AG04450 (cell line): ENCODE measurements at regions not wholly inside any gene's neighbourhood (a gene's known extent, or its start where the extent isn't known, plus 50 kb on each side); places are given as distances from the start of the nearest gene placed in this dataset.

Source experiments
- CTCF ChIA-PET: fragments of 300-600, 350-600 bp; formaldehyde crosslinking; extraction: SDS; loops from one replicate; lab custom pipeline; 2022; ENCODE audit warnings: antibody characterized with exemption, inconsistent platforms; lab: Charles Lee
- POLR2A ChIA-PET: fragments of 350-600 bp; formaldehyde crosslinking; extraction: SDS; loops from one replicate; lab custom pipeline; 2021; ENCODE audit warnings: antibody characterized with exemption, inconsistent platforms; lab: Yijun Ruan, JAX
- DNase-seq: peaks from one replicate; pipeline ENCODE4 v3.0.0-alpha.2; 2011; ENCODE audit warnings: low read depth, low spot score
- H3K27ac ChIP-seq: one replicate; pipeline ENCODE4 v1.5.1; 2012; ENCODE audit warnings: low read depth, low read length, control low read depth
- H3K27me3 ChIP-seq: one replicate; pipeline ENCODE4 v1.6.0; 2012; ENCODE audit warnings: low read length; ENCODE audit not compliant: control insufficient read depth, insufficient read depth
- H3K4me3 ChIP-seq: 2 replicates; pipeline ENCODE4 v1.5.1; 2011; ENCODE audit warnings: mild to moderate bottlenecking, low read depth, low read length, control low read depth
- H3K9me3 ChIP-seq: 2 replicates; pipeline ENCODE4 v1.5.1; 2012; ENCODE audit warnings: low read length; ENCODE audit not compliant: control insufficient read depth, insufficient read depth
- CTCF ChIP-seq: IDR thresholded peaks from 2 replicates; pipeline ENCODE4 v1.5.1; 2011; ENCODE audit warnings: low read depth, low read length, control low read depth, inconsistent platforms

- H3K9me3 ChIP-seq = peaks cover 5% of the 10 kb centered on the region; the same call in 1 of the 2 replicates
- CTCF ChIA-PET = interaction anchor here (0.7 to 0.9 kb wide), 2 partner anchors 11 kb away, joined by 3 read pairs; no protein-coding TSS in a partner anchor
- no peak for DNase-seq
- no peak overlapping the region for H3K4me3 ChIP-seq
- no peak for TF ChIP-seq CTCF
- POLR2A ChIA-PET = no interaction called here
- H3K27ac ChIP-seq = no peak overlapping the region
- no peaks in the 10 kb centered on the region for H3K27me3 ChIP-seq
Measured at GRCh38 chr13:85853901-85854663, 54.9 kb upstream of the SLITRK6 start.

DNA sequence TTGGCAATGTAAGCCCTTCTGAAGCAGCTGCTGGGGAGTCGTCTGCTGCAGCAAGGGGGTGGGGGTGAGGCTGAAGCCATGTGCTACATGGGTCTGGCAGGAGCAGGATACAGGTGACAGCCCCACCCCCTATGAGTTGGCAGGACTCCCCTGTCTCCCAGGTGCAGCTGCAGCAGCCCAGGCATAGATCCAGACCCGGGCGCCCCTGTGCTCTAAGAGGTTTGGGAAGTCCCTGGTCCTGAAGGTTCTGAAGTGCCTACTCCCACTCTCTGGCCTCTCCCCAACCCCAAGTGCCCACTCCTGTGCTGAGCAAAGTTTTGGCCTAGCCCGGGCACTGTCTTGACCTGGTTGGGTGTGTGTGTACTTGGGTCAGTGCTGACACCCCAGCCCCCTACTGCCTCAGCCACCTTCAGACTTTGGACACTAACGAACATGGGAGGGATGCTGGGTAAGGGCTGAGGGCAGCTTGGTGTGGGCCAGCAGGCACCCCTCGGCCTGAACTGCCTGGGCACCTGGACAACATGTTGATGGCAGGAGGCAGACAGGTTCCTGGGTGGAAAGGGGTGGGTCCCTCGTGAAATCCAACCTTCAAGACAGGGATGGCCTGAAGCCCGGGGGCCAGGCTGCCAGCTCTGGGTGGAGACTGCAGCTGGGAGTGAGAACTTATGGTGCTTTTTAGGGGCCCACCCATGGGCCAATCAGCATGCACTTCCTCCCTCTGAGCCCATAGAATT is 54.1 kb upstream of the SLITRK6 start:
- ChIA-PET POLR2A (no interaction called here), CTCF (interaction anchor here (0.7 kb wide), 1 partner anchor 12 kb away, joined by 3 read pairs; no protein-coding TSS in a partner anchor)
- TF ChIP-seq CTCF = no peak
- no peak overlapping the region for H3K4me3 ChIP-seq
- no peak overlapping the region for H3K27ac ChIP-seq
- H3K9me3 ChIP-seq = peaks cover 5% of the 10 kb centered on the region; the same call in 1 of the 2 replicates
- no peaks in the 10 kb centered on the region for H3K27me3 ChIP-seq
- no peak for DNase-seq
